ENCODE measurements at regions not wholly inside any gene's neighbourhood (a gene's known extent, or its start where the extent isn't known, plus 50 kb on each side); places are given as distances from the start of the nearest gene placed in this dataset.
"Not testable (repeated sequence)": the region's sequence is repeated elsewhere in the genome, so short reads cannot be mapped to it uniquely, and the experiment has no call there.

GRCh38 chr7:96826089-96826488, 116.4 kb upstream of the SEM1 start:
- no peak for TF ChIP-seq CTCF (IDR thresholded peaks at IDR 0.05; ENCODE audit: insufficient read depth, low read depth, low read length, missing control alignments)
- DNase-seq (ENCODE audit: low read depth) = no peak
- no peak overlapping the region for H3K4me3 ChIP-seq (ENCODE audit: low read depth, low read length)

- no peak for DNase-seq (ENCODE audit: low read depth)
- H3K4me3 ChIP-seq (ENCODE audit: low read depth, low read length) = no peak overlapping the region
- TF ChIP-seq CTCF (IDR thresholded peaks at IDR 0.05; ENCODE audit: insufficient read depth, low read depth, low read length, missing control alignments) = no peak
Measured at GRCh38 chr7:96827701-96828100, 118.1 kb upstream of the SEM1 start.

DNA sequence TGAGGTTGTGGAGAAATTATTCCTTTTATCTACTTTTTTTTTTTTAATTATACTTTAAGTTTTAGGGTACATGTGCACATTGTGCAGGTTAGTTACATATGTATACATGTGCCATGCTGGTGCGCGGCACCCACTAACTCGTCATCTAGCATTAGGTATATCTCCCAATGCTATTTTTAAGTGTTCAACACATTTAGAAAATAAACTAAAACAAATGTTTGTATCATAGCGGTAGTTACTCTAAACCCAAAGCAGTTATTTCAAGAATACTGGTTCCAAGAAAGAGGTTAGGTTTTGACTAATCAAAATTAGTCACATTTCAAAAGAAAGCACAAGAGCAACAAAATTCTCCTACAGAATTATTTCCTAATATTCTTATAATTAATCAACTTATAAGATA, 119.5 kb upstream of the SEM1 start:
- H3K4me3 ChIP-seq (ENCODE audit: low read depth, low read length); DNase-seq (ENCODE audit: low read depth): not testable (repeated sequence)

DNA sequence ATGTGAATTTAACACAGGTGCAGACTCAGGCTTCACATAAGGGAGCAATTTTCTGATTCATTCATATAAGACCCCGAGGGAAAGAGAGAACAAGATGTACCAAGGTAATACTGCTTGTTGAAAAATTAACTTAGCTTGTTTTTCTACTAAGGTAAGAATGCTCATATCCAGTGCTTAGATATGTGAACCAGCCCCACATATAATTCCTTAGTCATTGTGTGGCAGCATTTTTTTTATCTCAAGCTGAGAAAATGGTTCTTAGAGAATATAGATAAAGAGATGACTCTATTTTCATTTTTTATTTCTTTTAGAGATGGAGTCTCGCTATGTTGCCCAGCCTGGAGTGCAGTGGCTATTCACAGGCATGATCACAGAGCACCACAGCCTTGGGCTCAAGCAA, 121.8 kb upstream of the SEM1 start:
- no peak overlapping the region for H3K4me3 ChIP-seq (ENCODE audit: low read depth, low read length)
- no peak for DNase-seq (ENCODE audit: low read depth)
- TF ChIP-seq CTCF (IDR thresholded peaks at IDR 0.05; ENCODE audit: insufficient read depth, low read depth, low read length, missing control alignments) = no peak

DNA sequence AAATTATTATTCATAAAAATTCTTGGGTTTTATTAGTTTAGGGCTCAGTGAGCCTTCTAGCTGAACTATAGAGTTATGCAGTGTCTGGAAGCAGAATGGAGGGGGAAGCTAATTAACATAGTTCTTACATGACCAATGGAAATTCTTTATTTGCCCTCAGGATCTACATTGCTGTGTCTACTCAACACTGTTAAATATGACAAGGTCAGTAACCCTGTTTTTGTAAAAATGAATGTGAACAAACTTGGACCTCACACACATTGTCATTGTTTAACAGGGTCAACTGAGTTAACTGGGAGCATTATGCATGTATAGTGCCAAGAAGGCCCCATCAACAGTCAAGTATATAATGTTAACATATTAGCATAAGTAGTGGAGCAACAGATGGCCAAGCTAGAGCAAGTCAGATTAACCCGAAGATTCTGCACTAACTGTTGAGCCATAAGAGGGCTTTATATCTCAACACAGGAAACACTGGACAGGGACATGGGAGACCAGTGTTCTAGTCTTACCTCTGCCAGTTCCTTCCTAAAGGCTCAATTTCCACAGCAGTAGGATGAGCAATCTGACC, 122.5 kb upstream of the SEM1 start:
- TF ChIP-seq CTCF (IDR thresholded peaks at IDR 0.05; ENCODE audit: insufficient read depth, low read depth, low read length, missing control alignments) = no peak
- DNase-seq (ENCODE audit: low read depth) = no peak
- no peak overlapping the region for H3K4me3 ChIP-seq (ENCODE audit: low read depth, low read length)

GRCh38 chr7:96833676-96834453, 124.2 kb upstream of the SEM1 start:
- no peak for DNase-seq (ENCODE audit: low read depth)
- no peak overlapping the region for H3K4me3 ChIP-seq (ENCODE audit: low read depth, low read length)
- TF ChIP-seq CTCF (IDR thresholded peaks at IDR 0.05; ENCODE audit: insufficient read depth, low read depth, low read length, missing control alignments) = no peak

DNA sequence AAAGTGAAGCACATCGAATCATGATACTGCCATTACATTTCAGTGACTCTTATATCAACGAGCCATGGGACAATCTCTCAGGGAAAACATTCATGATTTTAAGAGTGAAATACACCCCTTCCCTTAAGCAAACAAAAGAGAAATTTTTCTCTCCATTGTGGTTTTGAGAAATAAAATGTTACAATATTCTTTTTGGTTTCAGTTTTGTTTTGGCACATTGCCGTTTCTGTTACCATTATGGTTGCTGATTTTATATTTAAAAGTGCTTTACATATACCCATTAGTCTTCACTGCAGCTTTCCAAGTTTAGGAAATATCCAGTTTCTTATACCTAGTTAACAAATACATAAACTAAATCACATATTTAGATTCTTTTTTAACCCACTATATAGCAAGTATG, 126.8 kb upstream of the SEM1 start:
- no peak for DNase-seq (ENCODE audit: low read depth)
- no peak for TF ChIP-seq CTCF (IDR thresholded peaks at IDR 0.05; ENCODE audit: insufficient read depth, low read depth, low read length, missing control alignments)
- H3K4me3 ChIP-seq (ENCODE audit: low read depth, low read length) = no peak overlapping the region
